ENCODE measurements at regions not wholly inside any gene's neighbourhood (a gene's known extent, or its start where the extent isn't known, plus 50 kb on each side); places are given as distances from the start of the nearest gene placed in this dataset.

DNA sequence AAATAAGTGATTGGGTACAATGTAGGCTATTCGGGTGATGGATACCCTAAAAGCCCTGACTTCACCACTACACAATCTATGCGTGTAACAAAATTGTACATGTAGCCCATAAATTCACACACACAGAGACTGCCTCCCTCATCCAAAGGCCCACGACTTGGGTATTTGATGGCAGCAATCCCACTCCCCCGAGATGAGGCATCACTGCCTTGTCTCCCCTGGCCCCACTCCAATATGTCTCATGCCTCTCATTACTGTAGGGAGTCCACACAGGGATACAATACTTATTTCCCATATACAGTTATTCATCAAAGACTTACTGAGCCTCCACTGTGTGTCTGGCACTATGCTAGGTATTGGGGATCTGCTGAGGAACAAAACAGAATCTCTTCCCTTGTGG lies 192.6 kb downstream of the CBLN1 start:
- H3K36me3 Mint-ChIP-seq (ENCODE audit: low read depth), result no peaks in the 10 kb centered on the region
- H3K27me3 Mint-ChIP-seq (ENCODE audit: low read depth), result no peaks in the 10 kb centered on the region
- H3K27ac Mint-ChIP-seq, result no peak overlapping the region
- intact Hi-C loops (cut with micrococcal nuclease), result no loop called here
- peaks cover 22% of the 10 kb centered on the region for H3K9me3 Mint-ChIP-seq
- no peak overlapping the region for H3K4me3 Mint-ChIP-seq (ENCODE audit: low read depth)
- no peaks in the 10 kb centered on the region for H3K4me1 Mint-ChIP-seq (ENCODE audit: low read depth)
- no peak for DNase-seq (ENCODE audit: low spot score)

DNA sequence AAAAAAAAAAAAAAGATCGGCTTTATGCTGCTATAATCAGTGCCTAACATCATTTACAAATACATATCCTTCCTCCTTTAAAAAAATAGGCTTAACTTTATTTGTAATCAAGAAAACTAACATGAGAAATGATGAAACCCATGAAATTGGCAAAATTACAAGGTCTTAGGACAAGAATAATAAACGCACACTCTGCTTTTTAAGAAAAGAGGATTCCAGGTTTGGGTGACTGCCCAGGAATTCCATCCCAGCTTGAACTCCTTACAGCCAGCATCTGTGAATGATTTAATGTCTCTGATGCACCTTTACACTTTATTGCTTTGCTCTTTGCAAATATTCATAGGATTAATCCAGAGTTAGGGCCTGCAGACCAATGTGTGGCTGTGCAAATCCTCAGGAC lies 196.0 kb downstream of the CBLN1 start:
- H3K27me3 Mint-ChIP-seq (ENCODE audit: low read depth), result no peaks in the 10 kb centered on the region
- no peaks in the 10 kb centered on the region for H3K4me1 Mint-ChIP-seq (ENCODE audit: low read depth)
- peaks cover 28% of the 10 kb centered on the region for H3K9me3 Mint-ChIP-seq
- H3K4me3 Mint-ChIP-seq (ENCODE audit: low read depth), result no peak overlapping the region
- DNase-seq (ENCODE audit: low spot score), result no peak
- no peak overlapping the region for H3K27ac Mint-ChIP-seq
- intact Hi-C loops (cut with micrococcal nuclease), result no loop called here
- H3K36me3 Mint-ChIP-seq (ENCODE audit: low read depth), result no peaks in the 10 kb centered on the region

DNA sequence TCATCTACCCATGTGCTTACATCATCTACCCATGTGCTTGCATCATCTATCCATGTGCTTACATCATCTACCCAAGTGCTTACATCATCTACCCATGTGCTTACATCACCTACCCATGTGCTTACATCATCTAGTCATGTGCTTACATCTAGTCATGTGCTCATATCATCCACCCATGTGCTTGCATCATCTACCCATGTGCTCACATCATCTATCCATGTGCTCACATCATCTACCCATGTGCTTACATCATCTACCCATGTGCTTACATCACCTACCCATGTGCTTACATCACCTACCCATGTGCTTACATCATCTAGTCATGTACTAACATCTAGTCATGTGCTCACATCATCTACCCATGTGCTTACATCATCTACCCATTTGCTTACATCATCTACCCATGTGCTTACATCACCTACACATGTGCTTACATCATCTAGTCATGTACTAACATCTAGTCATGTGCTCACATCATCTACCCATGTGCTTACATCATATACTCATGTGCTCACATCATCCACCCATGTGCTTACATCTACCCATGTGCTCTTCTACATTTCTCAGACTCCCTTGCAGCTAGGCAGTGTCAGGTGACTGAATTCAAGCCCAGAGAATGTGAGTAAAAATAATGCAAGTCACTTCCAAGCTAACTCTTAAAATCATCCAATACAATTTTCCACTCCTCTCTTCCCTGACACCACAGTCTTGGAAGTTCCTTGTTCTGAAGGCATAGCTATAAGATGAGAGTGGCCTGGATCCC lies 196.8 kb downstream of the CBLN1 start:
- Mint-ChIP-seq H3K4me1 (ENCODE audit: low read depth) (no peaks in the 10 kb centered on the region), H3K36me3 (ENCODE audit: low read depth) (no peaks in the 10 kb centered on the region), H3K27ac (no peak overlapping the region), H3K27me3 (ENCODE audit: low read depth) (no peaks in the 10 kb centered on the region), H3K4me3 (ENCODE audit: low read depth) (no peak overlapping the region), H3K9me3 (peaks cover 33% of the 10 kb centered on the region)
- intact Hi-C loops (cut with micrococcal nuclease), result no loop called here
- no peak for DNase-seq (ENCODE audit: low spot score)

DNA sequence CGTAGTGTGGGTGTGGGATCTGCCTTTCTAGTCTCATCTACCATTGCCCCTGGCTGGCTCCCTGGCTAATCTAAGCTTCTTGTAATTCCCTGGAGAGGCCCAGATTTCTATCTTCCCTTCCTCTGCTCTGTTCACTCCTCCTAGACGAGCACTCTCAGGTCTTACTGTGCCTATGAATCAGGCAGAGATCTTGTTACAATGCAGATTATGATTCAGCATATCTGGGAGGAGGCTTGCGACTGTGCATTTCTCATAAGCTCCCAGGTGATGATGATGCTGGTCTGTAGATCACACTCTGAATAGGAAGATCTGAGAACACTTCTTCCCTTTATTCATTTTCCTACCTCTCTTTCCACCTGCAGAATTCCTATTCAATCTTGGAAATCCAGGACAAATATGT lies 200.1 kb downstream of the CBLN1 start:
- H3K27me3 Mint-ChIP-seq (ENCODE audit: low read depth), result no peaks in the 10 kb centered on the region
- no peak for DNase-seq (ENCODE audit: low spot score)
- intact Hi-C loops (cut with micrococcal nuclease), result no loop called here
- H3K36me3 Mint-ChIP-seq (ENCODE audit: low read depth), result no peaks in the 10 kb centered on the region
- H3K27ac Mint-ChIP-seq, result no peak overlapping the region
- H3K9me3 Mint-ChIP-seq, result peaks cover 37% of the 10 kb centered on the region
- no peak overlapping the region for H3K4me3 Mint-ChIP-seq (ENCODE audit: low read depth)
- no peaks in the 10 kb centered on the region for H3K4me1 Mint-ChIP-seq (ENCODE audit: low read depth)

DNA sequence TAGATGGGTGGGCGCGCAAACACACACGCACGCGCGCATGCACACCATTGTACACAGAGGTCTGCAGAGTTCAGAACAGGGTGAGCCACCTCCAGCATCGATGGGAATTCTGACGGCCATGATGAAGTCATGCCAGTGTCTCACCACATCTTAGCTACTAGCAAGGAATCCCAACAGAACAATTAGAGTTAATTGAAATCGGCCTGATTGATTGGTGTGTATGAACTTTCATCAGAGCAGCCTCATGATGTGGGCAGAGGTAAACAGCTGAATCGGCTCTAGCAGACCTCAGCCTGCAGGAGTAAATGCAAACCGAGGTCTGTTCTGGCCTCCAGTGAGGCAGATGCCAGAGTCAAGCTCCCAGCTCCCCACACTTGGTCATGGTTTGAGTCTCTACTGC lies 200.6 kb downstream of the CBLN1 start:
- Mint-ChIP-seq H3K36me3 (ENCODE audit: low read depth) (no peaks in the 10 kb centered on the region), H3K4me3 (ENCODE audit: low read depth) (no peak overlapping the region), H3K27me3 (ENCODE audit: low read depth) (no peaks in the 10 kb centered on the region), H3K27ac (no peak overlapping the region), H3K9me3 (peaks cover 36% of the 10 kb centered on the region), H3K4me1 (ENCODE audit: low read depth) (no peaks in the 10 kb centered on the region)
- no peak for DNase-seq (ENCODE audit: low spot score)
- intact Hi-C loops (cut with micrococcal nuclease), result no loop called here

DNA sequence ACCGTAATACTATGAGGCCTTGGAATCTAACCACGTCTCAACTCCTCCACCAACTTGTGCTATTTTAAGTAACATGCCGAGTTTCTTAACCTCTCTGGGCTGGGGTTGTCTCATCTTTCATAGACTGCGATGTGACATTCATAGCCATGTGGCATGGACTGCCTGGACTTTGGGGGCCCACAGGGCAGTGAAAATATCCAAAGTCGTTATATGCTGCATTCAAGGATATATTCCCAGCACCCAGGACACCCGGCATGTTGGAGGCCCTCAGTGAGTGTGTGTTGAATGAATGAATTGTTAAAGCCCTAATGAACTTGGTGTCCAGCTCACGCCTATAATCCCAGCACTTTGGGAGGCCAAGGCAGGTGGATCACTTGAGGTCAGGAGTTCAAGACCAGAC lies 203.1 kb downstream of the CBLN1 start:
- intact Hi-C loops (cut with micrococcal nuclease), result no loop called here
- Mint-ChIP-seq H3K27me3 (ENCODE audit: low read depth) (no peaks in the 10 kb centered on the region), H3K9me3 (peaks cover 27% of the 10 kb centered on the region), H3K4me3 (ENCODE audit: low read depth) (no peak overlapping the region), H3K27ac (no peak overlapping the region), H3K4me1 (ENCODE audit: low read depth) (no peaks in the 10 kb centered on the region), H3K36me3 (ENCODE audit: low read depth) (no peaks in the 10 kb centered on the region)
- no peak for DNase-seq (ENCODE audit: low spot score)

DNA sequence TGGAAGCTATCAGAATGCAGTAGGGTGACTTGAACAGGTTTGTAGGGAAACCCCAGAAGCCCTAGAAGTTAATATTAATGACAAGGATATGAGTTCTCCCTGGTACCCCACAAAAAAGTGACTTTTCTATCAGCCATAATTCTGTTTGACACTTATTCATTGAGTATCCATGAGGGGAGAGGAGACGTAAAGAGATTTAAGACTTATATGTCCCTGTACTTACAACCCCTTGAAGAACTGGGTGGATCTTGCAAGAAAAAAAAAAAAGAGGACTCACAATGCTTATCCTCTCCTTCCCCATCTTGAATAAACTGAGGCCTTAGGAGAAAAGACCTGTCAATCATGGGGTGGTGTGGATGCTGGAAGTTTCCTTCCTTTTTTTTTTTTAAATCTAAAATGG lies 203.5 kb downstream of the CBLN1 start:
- Mint-ChIP-seq H3K27me3 (ENCODE audit: low read depth) (no peaks in the 10 kb centered on the region), H3K9me3 (peaks cover 27% of the 10 kb centered on the region), H3K4me3 (ENCODE audit: low read depth) (no peak overlapping the region), H3K27ac (no peak overlapping the region), H3K4me1 (ENCODE audit: low read depth) (no peaks in the 10 kb centered on the region), H3K36me3 (ENCODE audit: low read depth) (no peaks in the 10 kb centered on the region)
- no peak for DNase-seq (ENCODE audit: low spot score)
- intact Hi-C loops (cut with micrococcal nuclease), result no loop called here

DNA sequence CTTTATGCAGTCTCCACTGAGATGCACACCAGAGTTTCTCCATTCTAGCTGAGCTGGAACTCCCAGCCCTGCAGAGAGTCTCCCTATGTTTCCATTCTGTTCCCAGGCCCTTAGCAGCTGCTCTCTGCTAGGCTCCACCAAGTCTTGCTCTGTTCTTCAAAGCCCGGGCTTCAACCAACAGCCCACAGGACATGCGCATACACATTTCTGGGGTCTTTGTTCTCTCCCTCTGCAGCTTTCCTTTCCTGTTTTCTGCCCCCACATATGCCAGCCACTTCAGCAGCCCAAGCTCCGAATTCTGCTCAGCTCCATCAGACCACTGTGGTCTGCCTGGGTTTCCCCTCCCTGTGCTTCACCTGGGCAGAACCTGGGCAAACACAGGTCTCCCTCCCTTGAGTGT lies 205.9 kb downstream of the CBLN1 start:
- Mint-ChIP-seq H3K27me3 (ENCODE audit: low read depth) (no peaks in the 10 kb centered on the region), H3K27ac (no peak overlapping the region), H3K36me3 (ENCODE audit: low read depth) (no peaks in the 10 kb centered on the region), H3K4me3 (ENCODE audit: low read depth) (no peak overlapping the region), H3K4me1 (ENCODE audit: low read depth) (no peaks in the 10 kb centered on the region), H3K9me3 (peaks cover 22% of the 10 kb centered on the region)
- intact Hi-C loops (cut with micrococcal nuclease), result no loop called here
- no peak for DNase-seq (ENCODE audit: low spot score)

DNA sequence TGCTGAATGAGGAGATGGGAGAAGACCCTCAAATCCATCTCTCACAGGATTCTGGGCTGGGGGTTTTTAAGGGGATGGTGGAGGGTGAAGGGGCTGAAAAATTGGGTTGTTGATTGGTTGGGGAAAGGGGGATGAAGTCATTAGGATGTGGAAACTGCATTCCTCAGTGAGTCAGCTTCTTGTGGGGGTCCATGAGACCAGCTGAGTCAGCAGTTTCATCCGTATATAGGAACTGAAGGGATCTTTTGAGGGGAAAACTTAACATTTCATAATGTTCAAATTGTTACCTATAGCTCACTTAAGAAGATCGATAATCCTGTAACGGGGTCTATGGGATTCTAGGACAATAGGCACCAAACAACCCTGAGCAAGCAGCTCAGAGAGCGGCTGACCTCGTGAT lies 213.4 kb downstream of the CBLN1 start:
- no peak overlapping the region for H3K27ac Mint-ChIP-seq
- H3K27me3 Mint-ChIP-seq (ENCODE audit: low read depth), result no peaks in the 10 kb centered on the region
- no peaks in the 10 kb centered on the region for H3K4me1 Mint-ChIP-seq (ENCODE audit: low read depth)
- H3K36me3 Mint-ChIP-seq (ENCODE audit: low read depth), result no peaks in the 10 kb centered on the region
- H3K9me3 Mint-ChIP-seq, result no peaks in the 10 kb centered on the region
- intact Hi-C loops (cut with micrococcal nuclease), result no loop called here
- H3K4me3 Mint-ChIP-seq (ENCODE audit: low read depth), result no peak overlapping the region
- no peak for DNase-seq (ENCODE audit: low spot score)

DNA sequence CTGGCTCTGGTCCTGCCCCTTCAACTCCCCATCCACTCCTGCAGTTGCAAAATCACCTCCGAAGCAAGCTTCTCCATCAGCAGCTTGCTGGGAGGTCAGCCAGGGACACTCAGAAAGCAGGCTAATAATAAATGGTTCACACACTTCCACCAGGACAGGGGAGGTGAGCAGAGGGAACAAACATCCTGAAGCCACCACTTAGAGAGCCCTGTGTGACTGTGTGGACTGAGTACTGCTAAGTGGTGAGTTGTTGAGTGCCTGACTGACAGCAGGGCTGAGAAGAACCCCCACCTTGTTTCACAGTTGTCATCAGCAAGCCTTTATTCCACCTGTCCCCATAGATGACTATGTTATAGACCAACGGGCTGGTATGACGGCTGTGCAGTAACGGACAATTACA lies 213.9 kb downstream of the CBLN1 start:
- intact Hi-C loops (cut with micrococcal nuclease), result no loop called here
- Mint-ChIP-seq H3K27me3 (ENCODE audit: low read depth) (no peaks in the 10 kb centered on the region), H3K36me3 (ENCODE audit: low read depth) (no peaks in the 10 kb centered on the region), H3K4me3 (ENCODE audit: low read depth) (no peak overlapping the region), H3K27ac (no peak overlapping the region), H3K4me1 (ENCODE audit: low read depth) (no peaks in the 10 kb centered on the region), H3K9me3 (no peaks in the 10 kb centered on the region)
- no peak for DNase-seq (ENCODE audit: low spot score)

DNA sequence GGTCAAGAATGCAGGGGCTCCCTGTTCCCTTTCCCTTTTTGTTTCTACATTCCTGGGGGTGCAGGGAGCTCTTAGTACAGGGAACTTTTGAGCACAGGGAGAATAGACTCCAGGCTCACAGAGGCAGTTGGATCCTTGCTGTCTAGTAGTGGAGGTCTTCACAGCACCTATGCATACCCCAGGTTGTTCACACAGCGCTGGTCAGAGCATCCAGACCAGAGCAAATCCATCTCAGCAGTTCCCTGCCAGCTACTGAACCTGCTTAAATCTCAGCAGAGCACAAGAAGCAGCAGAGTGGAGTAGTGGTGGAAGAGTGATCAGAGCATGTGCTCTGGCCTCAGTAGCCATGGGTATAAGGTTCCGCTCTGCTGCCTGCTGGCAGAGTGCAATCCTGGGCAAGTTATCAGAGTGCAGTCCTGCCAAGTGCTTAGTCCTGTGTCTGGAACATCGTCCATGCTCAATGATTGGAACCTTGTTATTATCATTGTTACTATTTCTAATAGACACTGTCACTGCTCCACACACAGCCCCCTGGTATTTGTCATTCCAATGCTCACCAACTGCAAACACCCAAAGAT lies 220.4 kb downstream of the CBLN1 start:
- no peak for DNase-seq (ENCODE audit: low spot score)
- intact Hi-C loops (cut with micrococcal nuclease), result no loop called here
- Mint-ChIP-seq H3K27ac (no peak overlapping the region), H3K4me1 (ENCODE audit: low read depth) (no peaks in the 10 kb centered on the region), H3K4me3 (ENCODE audit: low read depth) (no peak overlapping the region), H3K27me3 (ENCODE audit: low read depth) (no peaks in the 10 kb centered on the region), H3K9me3 (no peaks in the 10 kb centered on the region), H3K36me3 (ENCODE audit: low read depth) (no peaks in the 10 kb centered on the region)

DNA sequence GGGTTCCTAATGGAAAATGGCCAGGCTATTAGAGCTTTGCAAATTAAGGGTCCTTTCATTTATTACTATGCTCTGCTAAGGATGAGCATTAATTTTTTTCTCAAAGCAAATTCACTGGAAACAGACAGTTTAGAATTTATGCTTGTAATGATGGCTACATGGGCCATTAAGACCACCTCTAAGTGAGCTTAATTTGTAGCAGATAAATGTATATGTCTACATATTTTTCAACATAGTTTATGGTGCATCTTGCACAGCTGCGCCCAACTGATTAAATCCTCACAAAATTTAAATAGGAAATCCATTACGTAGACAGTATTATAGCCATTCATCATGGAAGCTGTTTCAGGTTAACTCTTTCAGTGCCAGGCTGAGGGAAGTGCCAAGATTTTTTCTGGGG lies 220.9 kb downstream of the CBLN1 start:
- Mint-ChIP-seq H3K9me3 (no peaks in the 10 kb centered on the region), H3K27ac (no peak overlapping the region), H3K4me1 (ENCODE audit: low read depth) (no peaks in the 10 kb centered on the region), H3K36me3 (ENCODE audit: low read depth) (no peaks in the 10 kb centered on the region), H3K4me3 (ENCODE audit: low read depth) (no peak overlapping the region), H3K27me3 (ENCODE audit: low read depth) (no peaks in the 10 kb centered on the region)
- no peak for DNase-seq (ENCODE audit: low spot score)
- intact Hi-C loops (cut with micrococcal nuclease), result no loop called here

DNA sequence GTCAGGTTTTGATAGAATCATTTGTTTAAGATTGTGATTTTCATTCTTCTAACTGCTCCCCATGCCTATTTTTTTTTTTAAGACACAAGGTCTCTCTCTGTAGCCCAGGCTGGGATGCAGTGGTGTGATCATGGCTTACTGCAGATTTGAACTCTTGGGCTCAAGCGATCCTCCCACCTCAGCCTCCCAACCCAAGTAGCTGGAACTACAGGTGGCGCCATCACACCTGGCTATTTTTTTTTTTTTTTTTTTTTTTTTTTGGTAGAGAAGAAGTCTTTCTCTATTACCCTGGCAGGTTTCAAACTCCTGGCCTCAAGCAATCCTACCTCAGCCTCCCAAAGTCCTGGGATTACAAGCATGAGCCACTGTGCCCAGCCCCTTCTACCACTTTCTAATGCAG lies 223.3 kb downstream of the CBLN1 start:
- Mint-ChIP-seq H3K4me1 (ENCODE audit: low read depth) (no peaks in the 10 kb centered on the region), H3K27me3 (ENCODE audit: low read depth) (no peaks in the 10 kb centered on the region), H3K9me3 (no peaks in the 10 kb centered on the region), H3K4me3 (ENCODE audit: low read depth) (no peak overlapping the region), H3K36me3 (ENCODE audit: low read depth) (no peaks in the 10 kb centered on the region), H3K27ac (no peak overlapping the region)
- intact Hi-C loops (cut with micrococcal nuclease), result no loop called here
- no peak for DNase-seq (ENCODE audit: low spot score)

DNA sequence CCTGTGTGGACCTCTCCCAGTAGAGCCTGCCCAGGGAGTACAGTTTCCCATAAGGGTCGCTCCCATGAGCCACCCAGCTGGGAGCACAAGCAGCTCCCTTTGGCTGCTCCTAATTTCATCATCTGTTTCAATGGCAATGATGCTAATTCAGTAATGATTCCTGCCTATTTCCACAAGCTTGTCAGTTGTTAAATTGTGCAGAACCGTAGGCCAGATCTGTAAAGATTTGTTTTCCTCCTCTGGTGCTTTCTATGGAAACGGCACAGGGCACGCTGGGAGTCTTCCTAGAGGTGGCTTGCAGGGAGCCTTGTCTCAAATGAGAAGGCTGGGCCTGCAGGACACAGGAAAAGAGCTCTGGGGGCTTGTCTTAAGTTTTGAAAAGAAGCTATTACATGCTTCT lies 223.7 kb downstream of the CBLN1 start:
- no peak overlapping the region for H3K27ac Mint-ChIP-seq
- H3K4me3 Mint-ChIP-seq (ENCODE audit: low read depth), result no peak overlapping the region
- no peaks in the 10 kb centered on the region for H3K27me3 Mint-ChIP-seq (ENCODE audit: low read depth)

More for the DNA sequence above, 223.7 kb downstream of the CBLN1 start:
- no peaks in the 10 kb centered on the region for H3K9me3 Mint-ChIP-seq
- H3K4me1 Mint-ChIP-seq (ENCODE audit: low read depth), result no peaks in the 10 kb centered on the region
- intact Hi-C loops (cut with micrococcal nuclease), result no loop called here
- H3K36me3 Mint-ChIP-seq (ENCODE audit: low read depth), result no peaks in the 10 kb centered on the region
- DNase-seq (ENCODE audit: low spot score), result no peak
